ENCODE measurements at regions not wholly inside any gene's neighbourhood (a gene's known extent, or its start where the extent isn't known, plus 50 kb on each side); places are given as distances from the start of the nearest gene placed in this dataset.

DNA sequence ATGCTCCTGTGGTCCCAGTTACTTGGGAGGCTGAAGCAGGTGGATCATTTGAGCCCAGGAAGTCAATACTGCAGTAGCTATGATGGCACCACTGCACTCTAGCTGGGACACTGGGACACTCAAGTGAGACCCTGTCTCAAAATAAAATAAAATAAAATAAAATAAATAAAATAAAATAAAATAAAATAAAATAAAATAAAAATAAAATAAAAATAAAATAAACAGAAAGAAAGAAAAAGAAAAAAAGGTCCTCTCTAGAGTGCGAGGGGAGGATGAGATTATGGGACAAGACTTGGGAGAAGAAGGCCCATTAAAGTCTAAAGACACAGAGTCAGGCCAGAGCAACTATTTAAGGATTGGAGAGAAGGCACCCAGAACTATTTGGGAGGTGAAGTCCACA is 172.5 kb downstream of the IER5 start:
- Mint-ChIP-seq H3K4me3 (no peak overlapping the region), H3K4me1 (ENCODE audit: low read depth in 2 of 2) (no peaks in the 10 kb centered on the region), H3K36me3 (ENCODE audit: insufficient read depth) (no peaks in the 10 kb centered on the region), H3K27ac (no peak overlapping the region), H3K9me3 (no peaks in the 10 kb centered on the region), H3K27me3 (peaks cover 38 to 43% of the 10 kb centered on the region in 2 donors)
- no peak for ATAC-seq (replicated peaks)
- no peak for DNase-seq

DNA sequence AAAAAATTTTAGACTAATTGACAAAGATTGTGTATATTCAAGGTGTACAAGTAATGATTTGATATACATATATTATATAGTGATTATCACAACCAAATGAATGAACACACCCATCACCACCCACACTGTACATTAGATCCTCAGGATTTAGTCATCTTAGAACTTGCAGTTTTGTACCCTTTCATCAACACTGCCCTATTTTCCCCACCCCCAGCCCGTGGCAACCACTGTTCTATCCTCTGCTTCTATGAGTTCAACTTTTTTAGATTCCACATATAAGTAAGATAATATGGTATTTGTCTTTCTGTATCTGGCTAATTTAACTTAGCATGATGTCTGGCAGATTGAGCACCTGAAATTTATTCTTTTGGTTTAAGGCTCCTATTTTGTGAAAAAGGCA is 173.6 kb downstream of the IER5 start:
- H3K4me3 Mint-ChIP-seq = no peak overlapping the region
- peaks cover 28 to 32% of the 10 kb centered on the region in 2 donors for H3K27me3 Mint-ChIP-seq
- no peaks in the 10 kb centered on the region for H3K36me3 Mint-ChIP-seq (ENCODE audit: insufficient read depth)
- H3K9me3 Mint-ChIP-seq = no peaks in the 10 kb centered on the region
- no peak overlapping the region for H3K27ac Mint-ChIP-seq
- DNase-seq (no peak), ATAC-seq (replicated peaks) (no peak)
- no peaks in the 10 kb centered on the region for H3K4me1 Mint-ChIP-seq (ENCODE audit: low read depth in 2 of 2)

DNA sequence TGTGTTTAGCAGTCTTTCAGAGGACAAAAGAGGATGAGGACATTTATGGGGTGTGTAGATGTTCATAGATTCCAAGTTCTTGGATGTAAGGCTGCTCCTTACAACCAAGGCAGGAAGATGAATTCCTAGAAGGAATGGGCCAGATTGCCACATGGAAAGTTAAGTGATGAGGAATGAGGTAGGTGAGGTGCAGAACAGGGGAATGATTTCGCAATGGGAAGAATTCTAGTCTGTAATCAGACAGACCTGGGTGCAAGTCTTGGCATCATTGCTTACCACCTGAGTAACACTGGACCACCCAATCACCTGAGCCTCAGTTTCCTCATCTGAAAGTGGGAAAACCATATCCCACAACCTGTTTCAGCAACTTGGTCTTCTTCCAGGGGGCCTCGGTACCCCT is 174.9 kb downstream of the IER5 start:
- H3K36me3 Mint-ChIP-seq (ENCODE audit: insufficient read depth) = no peaks in the 10 kb centered on the region
- no peak for ATAC-seq (replicated peaks)
- H3K9me3 Mint-ChIP-seq = no peaks in the 10 kb centered on the region
- peaks cover 16 to 18% of the 10 kb centered on the region in 2 donors for H3K27me3 Mint-ChIP-seq
- H3K4me3 Mint-ChIP-seq = no peak overlapping the region
- no peaks in the 10 kb centered on the region for H3K4me1 Mint-ChIP-seq (ENCODE audit: low read depth in 2 of 2)
- no peak for DNase-seq
- no peak overlapping the region for H3K27ac Mint-ChIP-seq

DNA sequence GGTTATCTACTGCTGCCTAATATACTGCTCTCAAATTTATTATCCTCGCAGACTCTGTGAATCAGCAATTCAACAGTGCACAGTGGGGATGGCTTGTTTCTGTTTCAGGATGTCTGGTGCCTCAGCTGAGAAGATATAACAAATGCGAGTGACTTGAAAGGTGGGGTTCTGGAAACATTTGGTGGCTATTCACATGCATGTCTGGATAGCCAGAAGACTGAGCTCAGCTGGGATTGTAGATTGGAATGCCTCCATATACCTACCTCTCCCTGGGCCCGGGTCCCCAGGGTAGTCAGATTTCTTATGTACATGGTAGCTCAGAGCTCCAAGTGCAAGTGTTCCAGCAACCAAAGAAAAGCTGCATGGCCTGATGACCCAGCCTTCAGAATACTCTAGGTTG is 176.3 kb downstream of the IER5 start:
- no peaks in the 10 kb centered on the region for H3K4me1 Mint-ChIP-seq (ENCODE audit: low read depth in 2 of 2)
- H3K27ac Mint-ChIP-seq = no peak overlapping the region
- peaks cover 26 to 30% of the 10 kb centered on the region in 2 donors for H3K27me3 Mint-ChIP-seq
- no peaks in the 10 kb centered on the region for H3K36me3 Mint-ChIP-seq (ENCODE audit: insufficient read depth)
- DNase-seq (no peak), ATAC-seq (replicated peaks) (no peak)
- no peaks in the 10 kb centered on the region for H3K9me3 Mint-ChIP-seq
- no peak overlapping the region for H3K4me3 Mint-ChIP-seq

DNA sequence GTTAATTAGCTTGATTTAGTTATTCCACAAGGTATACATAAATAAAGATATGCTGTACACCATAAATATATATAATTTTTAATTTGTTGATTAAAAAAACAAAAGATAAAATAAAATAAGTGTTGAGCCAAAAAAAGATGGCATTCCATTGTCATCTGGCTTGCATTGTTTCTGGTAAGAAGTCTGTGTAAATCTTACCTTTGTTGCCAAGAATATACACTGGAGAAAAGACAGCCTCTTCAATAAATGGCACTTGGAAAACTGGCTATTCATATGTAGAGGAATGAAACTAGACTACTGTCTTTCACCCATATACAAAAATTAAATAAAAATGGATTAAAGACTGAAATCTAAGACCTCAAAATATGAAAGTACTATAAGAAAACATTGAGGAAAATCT is 196.5 kb downstream of the IER5 start:
- H3K27ac Mint-ChIP-seq = no peak overlapping the region
- no peaks in the 10 kb centered on the region for H3K36me3 Mint-ChIP-seq (ENCODE audit: insufficient read depth)
- H3K27me3 Mint-ChIP-seq = peaks cover 6 to 14% of the 10 kb centered on the region in 2 donors
- ATAC-seq (replicated peaks) (no peak), DNase-seq (no peak)
- peaks cover 0 to 6% of the 10 kb centered on the region in 2 donors for H3K9me3 Mint-ChIP-seq
- H3K4me1 Mint-ChIP-seq (ENCODE audit: low read depth in 2 of 2) = no peaks in the 10 kb centered on the region
- H3K4me3 Mint-ChIP-seq = no peak overlapping the region

GRCh38 chr1:181295217-181295616 is 188.1 kb upstream of the CACNA1E start:
- ATAC-seq (replicated peaks) (no peak), DNase-seq (no peak)
- Mint-ChIP-seq H3K4me3 (no peak overlapping the region), H3K36me3 (ENCODE audit: insufficient read depth) (peaks cover 3% of the 10 kb centered on the region), H3K4me1 (ENCODE audit: low read depth in 2 of 2) (no peaks in the 10 kb centered on the region), H3K27ac (no peak overlapping the region), H3K27me3 (peaks cover 51 to 62% of the 10 kb centered on the region in 2 donors), H3K9me3 (no peaks in the 10 kb centered on the region)

GRCh38 chr1:181296180-181296579 is 187.1 kb upstream of the CACNA1E start:
- Mint-ChIP-seq H3K27me3 (peaks cover 44 to 54% of the 10 kb centered on the region in 2 donors), H3K27ac (no peak overlapping the region), H3K9me3 (no peaks in the 10 kb centered on the region), H3K4me1 (ENCODE audit: low read depth in 2 of 2) (no peaks in the 10 kb centered on the region), H3K4me3 (no peak overlapping the region), H3K36me3 (ENCODE audit: insufficient read depth) (peaks cover 3% of the 10 kb centered on the region)
- DNase-seq (no peak), ATAC-seq (replicated peaks) (no peak)

GRCh38 chr1:181308098-181308497 is 175.2 kb upstream of the CACNA1E start:
- peaks cover 33 to 38% of the 10 kb centered on the region in 2 donors for H3K27me3 Mint-ChIP-seq
- H3K9me3 Mint-ChIP-seq = no peaks in the 10 kb centered on the region
- no peaks in the 10 kb centered on the region for H3K4me1 Mint-ChIP-seq (ENCODE audit: low read depth in 2 of 2)
- H3K27ac Mint-ChIP-seq = no peak overlapping the region
- no peaks in the 10 kb centered on the region for H3K36me3 Mint-ChIP-seq (ENCODE audit: insufficient read depth)
- no peak for ATAC-seq (replicated peaks)
- no peak for DNase-seq
- H3K4me3 Mint-ChIP-seq = no peak overlapping the region

- ATAC-seq (replicated peaks) (no peak), DNase-seq (no peak)
- Mint-ChIP-seq H3K27me3 (peaks cover 39 to 51% of the 10 kb centered on the region in 2 donors), H3K27ac (no peak overlapping the region), H3K9me3 (no peaks in the 10 kb centered on the region), H3K36me3 (ENCODE audit: insufficient read depth) (no peaks in the 10 kb centered on the region), H3K4me3 (no peak overlapping the region), H3K4me1 (ENCODE audit: low read depth in 2 of 2) (peaks cover 0 to 4% of the 10 kb centered on the region in 2 donors)
These were observed 172.8 kb upstream of the CACNA1E start for GRCh38 chr1:181310560-181310959.

DNA sequence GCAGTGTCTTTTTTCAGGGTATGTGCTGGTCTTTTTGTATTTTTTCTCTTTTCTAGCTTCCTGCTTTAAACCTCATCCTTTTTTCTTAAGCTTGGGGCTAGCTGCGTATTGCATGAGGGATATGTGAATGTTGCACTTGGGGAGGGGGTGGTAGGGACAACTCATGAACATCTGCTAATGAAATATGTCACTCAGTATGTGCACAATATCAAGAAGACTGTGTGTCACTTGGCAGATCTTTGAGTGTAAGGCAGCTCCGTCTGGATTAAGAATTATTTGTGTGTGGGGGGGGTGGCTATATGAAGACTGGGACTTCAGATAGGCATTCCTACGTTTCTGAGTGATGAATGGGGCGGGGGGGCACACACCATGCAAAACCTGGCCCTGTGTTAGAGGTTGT is 170.4 kb upstream of the CACNA1E start:
- H3K27ac Mint-ChIP-seq = no peak overlapping the region
- peaks cover 4% of the 10 kb centered on the region for H3K36me3 Mint-ChIP-seq (ENCODE audit: insufficient read depth)
- H3K9me3 Mint-ChIP-seq = no peaks in the 10 kb centered on the region
- DNase-seq = no peak
- no peak for ATAC-seq (replicated peaks)
- peaks cover 0 to 8% of the 10 kb centered on the region in 2 donors for H3K4me1 Mint-ChIP-seq (ENCODE audit: low read depth in 2 of 2)
- H3K4me3 Mint-ChIP-seq = no peak overlapping the region
- H3K27me3 Mint-ChIP-seq = peaks cover 46 to 72% of the 10 kb centered on the region in 2 donors

DNA sequence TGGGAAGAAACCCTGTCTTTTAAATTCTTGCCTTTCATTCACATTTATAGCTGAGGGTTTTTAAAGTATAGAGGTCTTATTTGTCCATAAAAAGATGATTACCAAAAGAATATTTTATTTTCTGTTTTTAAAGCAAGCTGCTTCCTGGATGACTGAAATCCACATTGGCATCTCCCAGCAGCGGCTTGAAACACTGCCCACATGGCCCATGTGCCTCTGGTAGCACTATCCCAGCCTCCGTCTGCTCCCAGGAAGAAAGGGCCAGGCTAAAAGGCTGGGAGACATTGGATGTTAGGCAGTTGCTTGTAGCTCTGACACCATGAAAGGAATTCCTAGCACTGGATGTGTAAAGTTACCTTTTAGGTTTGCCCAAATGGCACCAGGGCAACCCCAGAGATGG is 169.9 kb upstream of the CACNA1E start:
- no peak for ATAC-seq (replicated peaks)
- H3K27ac Mint-ChIP-seq = no peak overlapping the region
- H3K27me3 Mint-ChIP-seq = peaks cover 51 to 72% of the 10 kb centered on the region in 2 donors
- no peaks in the 10 kb centered on the region for H3K9me3 Mint-ChIP-seq
- no peak for DNase-seq
- no peak overlapping the region for H3K4me3 Mint-ChIP-seq
- peaks cover 2 to 11% of the 10 kb centered on the region in 2 donors for H3K4me1 Mint-ChIP-seq (ENCODE audit: low read depth in 2 of 2)
- H3K36me3 Mint-ChIP-seq (ENCODE audit: insufficient read depth) = peaks cover 4% of the 10 kb centered on the region

DNA sequence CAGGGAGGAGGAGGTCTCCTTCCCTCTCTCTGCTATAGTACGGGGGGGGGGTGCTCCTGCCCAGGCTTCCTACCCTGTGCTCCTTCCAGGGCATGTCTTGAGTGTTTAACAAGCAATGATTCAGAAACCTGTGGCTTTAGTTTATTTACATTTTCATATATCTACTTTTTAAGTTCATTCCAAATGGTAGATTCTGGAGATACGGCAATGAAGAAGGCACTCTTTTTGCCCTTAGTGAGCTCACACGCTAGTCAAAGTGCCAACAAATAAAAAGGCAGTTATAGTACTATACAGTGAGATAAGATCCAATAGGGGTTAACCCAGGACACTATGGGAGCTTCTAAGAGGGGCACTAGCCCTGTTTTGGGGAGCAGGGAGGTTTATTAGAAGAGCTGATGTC is 169.3 kb upstream of the CACNA1E start:
- Mint-ChIP-seq H3K27ac (no peak overlapping the region), H3K9me3 (no peaks in the 10 kb centered on the region), H3K27me3 (peaks cover 51 to 72% of the 10 kb centered on the region in 2 donors), H3K36me3 (ENCODE audit: insufficient read depth) (peaks cover 4% of the 10 kb centered on the region), H3K4me1 (ENCODE audit: low read depth in 2 of 2) (peaks cover 2 to 12% of the 10 kb centered on the region in 2 donors), H3K4me3 (no peak overlapping the region)
- no peak for DNase-seq
- ATAC-seq (replicated peaks) = no peak

GRCh38 chr1:181314959-181315358 is 168.4 kb upstream of the CACNA1E start:
- Mint-ChIP-seq H3K27me3 (peaks cover 59 to 79% of the 10 kb centered on the region in 2 donors), H3K27ac (no peak overlapping the region), H3K36me3 (ENCODE audit: insufficient read depth) (peaks cover 4% of the 10 kb centered on the region), H3K9me3 (no peaks in the 10 kb centered on the region), H3K4me3 (no peak overlapping the region), H3K4me1 (ENCODE audit: low read depth in 2 of 2) (peaks cover 2 to 12% of the 10 kb centered on the region in 2 donors)
- ATAC-seq (replicated peaks) = no peak
- DNase-seq = no peak

DNA sequence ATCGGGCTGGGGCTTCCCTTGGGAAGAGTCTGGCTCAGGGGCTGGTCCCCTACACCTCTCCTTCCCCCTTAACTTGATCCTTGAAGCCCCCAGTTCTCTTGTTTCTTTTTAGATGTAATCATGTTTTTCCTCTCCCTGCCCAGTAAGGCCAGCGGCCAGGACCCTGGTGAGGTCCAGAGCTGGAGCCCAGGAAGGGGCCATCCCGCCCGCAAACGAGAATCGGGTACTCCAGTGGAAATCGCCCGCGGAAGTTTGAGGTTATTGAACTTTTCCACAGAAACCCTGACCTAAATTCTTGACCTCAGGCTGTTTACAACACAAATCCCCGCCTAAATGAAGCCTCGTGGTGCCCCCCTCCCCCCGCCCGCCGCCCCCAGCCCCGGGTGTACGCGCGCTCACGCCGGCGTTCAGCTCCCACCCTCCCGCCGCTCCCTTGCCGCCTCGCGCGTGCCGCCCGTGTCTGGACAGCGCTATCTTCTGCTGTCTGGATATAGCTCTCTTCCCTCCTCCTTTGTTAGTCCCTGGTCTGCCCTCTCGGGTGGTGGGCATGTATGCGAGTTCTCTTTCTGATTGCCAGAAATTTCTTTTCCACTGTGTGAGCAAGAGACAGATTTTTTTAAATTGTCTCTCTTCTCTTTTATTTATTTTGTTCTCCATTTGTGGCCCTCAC is 165.9 kb upstream of the CACNA1E start:
- Mint-ChIP-seq H3K27me3 (peaks cover 63 to 90% of the 10 kb centered on the region in 2 donors), H3K36me3 (ENCODE audit: insufficient read depth) (peaks cover 4% of the 10 kb centered on the region), H3K4me1 (ENCODE audit: low read depth in 2 of 2) (peaks cover 2 to 12% of the 10 kb centered on the region in 2 donors), H3K9me3 (no peaks in the 10 kb centered on the region), H3K27ac (no peak overlapping the region), H3K4me3 (peak overlapping the region in 1 of 2 donors; percentile 57)
- DNase-seq (no peak), ATAC-seq (replicated peaks) (no peak)
